Thoracic aorta (tissue), 2 donors: ENCODE measurements at regions not wholly inside any gene's neighbourhood (a gene's known extent, or its start where the extent isn't known, plus 50 kb on each side); places are given as distances from the start of the nearest gene placed in this dataset.

Source experiments
- ATAC-seq: fragments of 150-250 bp; one replicate; pipeline ENCODE4 v1.8.0; 2017; ENCODE audit warnings: low read depth; ENCODE audit not compliant: insufficient number of reproducible peaks, low FRiP score
- DNase-seq: peaks from one replicate; pipeline ENCODE4 v3.0.0-alpha.2; 2020; ENCODE audit warnings: low spot score
- H3K27ac ChIP-seq, 2 donors: fragments of 200-600 bp; sonication (generic); 1 replicate in 1 of 2; 2 replicates in 1 of 2; pipeline ENCODE4 v1.5.1; 2016; ENCODE audit warnings: mild to moderate bottlenecking in 2 of 2, moderate library complexity in 2 of 2
- H3K27me3 ChIP-seq: fragments of 200-600 bp; sonication (generic); replicated peaks from 2 replicates; pipeline ENCODE4 v1.6.0; 2016; ENCODE audit warnings: mild to moderate bottlenecking; ENCODE audit not compliant: insufficient read depth
- H3K36me3 ChIP-seq: fragments of 200-600 bp; sonication (generic); one replicate; pipeline ENCODE4 v1.5.1; 2016
- H3K4me1 ChIP-seq, 2 donors: fragments of 200-600 bp; sonication (generic); 1 replicate in 1 of 2; 2 replicates in 1 of 2; pipeline versions ENCODE4 v1.5.1 to v1.6.0; 2016; ENCODE audit warnings: low read depth in 2 of 2, mild to moderate bottlenecking in 1 of 2; ENCODE audit not compliant: control insufficient read depth in 1 of 2
- H3K4me3 ChIP-seq: fragments of 200-600 bp; sonication (generic); 2 replicates; pipeline ENCODE4 v1.5.1; 2016; ENCODE audit warnings: mild to moderate bottlenecking
- H3K9me3 ChIP-seq: fragments of 200-600 bp; sonication (generic); 2 replicates; pipeline ENCODE4 v1.5.1; 2016
- TF ChIP-seq, protein P1 (sequence below): fragments of 200-600 bp; sonication (generic); IDR thresholded peaks from one replicate; pipeline ENCODE4 v1.5.1; 2019; ENCODE audit warnings: antibody characterized with exemption

DNA sequence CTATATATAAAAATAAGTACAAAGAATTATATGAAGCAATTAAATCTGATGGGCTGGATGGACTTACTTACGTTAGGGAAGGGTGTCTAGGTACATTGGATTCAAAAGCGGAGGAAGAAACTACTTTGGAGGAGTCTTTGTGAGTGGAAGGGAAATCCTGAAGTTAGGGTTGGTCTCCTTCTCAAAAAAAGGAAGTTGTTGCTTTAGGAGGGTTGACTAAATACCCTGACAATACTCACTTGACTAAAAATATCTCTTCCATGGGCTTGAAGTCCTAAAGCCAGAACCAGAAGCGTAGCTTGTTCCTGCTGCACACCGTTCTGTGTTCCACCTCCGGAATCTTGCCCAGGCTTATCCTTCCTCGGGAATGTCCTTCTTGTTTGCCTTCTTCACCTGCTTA, 143.3 kb upstream of the ZEB2 start:
- Histone ChIP-seq H3K36me3 (no peaks in the 10 kb centered on the region), H3K4me3 (no peak overlapping the region), H3K4me1 (peaks cover 0 to 6% of the 10 kb centered on the region in 2 donors), H3K27me3 (no peaks in the 10 kb centered on the region), H3K27ac (no peak overlapping the region), H3K9me3 (no peaks in the 10 kb centered on the region)
- ATAC-seq (no peak), DNase-seq (no peak)
- TF ChIP-seq, protein P1, sequence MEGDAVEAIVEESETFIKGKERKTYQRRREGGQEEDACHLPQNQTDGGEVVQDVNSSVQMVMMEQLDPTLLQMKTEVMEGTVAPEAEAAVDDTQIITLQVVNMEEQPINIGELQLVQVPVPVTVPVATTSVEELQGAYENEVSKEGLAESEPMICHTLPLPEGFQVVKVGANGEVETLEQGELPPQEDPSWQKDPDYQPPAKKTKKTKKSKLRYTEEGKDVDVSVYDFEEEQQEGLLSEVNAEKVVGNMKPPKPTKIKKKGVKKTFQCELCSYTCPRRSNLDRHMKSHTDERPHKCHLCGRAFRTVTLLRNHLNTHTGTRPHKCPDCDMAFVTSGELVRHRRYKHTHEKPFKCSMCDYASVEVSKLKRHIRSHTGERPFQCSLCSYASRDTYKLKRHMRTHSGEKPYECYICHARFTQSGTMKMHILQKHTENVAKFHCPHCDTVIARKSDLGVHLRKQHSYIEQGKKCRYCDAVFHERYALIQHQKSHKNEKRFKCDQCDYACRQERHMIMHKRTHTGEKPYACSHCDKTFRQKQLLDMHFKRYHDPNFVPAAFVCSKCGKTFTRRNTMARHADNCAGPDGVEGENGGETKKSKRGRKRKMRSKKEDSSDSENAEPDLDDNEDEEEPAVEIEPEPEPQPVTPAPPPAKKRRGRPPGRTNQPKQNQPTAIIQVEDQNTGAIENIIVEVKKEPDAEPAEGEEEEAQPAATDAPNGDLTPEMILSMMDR = no peak

DNA sequence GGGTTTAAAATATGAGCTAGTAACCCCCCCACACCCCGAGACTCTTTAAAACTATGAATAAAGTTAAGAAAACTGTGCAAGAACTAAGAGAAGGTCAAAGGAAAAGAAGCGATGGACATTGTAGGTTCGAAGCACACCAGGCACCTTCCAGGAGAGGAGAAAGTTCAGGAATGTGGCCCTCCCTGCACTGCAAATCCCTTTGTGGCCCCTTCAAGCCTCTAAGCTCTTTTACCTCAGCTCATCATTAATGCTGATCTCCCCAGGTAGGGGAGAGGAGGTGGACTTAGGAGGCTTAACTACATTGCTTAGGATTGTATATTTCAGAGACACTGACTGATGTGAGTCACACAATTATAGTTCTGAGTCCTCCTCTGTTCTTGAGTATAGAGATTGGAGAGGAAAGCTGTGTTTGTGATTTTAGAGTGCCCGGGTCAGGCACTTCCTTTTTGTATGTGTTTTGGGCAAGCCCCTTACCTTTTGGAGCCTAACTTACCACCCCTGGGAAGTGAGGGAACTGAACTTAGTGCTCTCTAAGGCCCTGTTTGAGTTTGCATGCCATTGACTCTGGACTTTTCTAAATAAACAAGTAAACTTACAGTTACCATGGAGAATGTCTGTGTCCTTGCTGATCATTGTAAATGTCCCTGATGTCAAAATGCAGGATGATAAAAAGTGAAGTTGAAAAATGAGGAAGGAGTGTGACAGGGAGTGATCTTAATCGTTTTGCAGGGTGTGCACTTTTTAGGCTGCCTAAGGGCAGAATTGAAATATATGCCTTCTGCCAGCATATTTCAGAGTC, 140.8 kb upstream of the ZEB2 start:
- ATAC-seq = no peak
- TF ChIP-seq, protein P1 = no peak
- H3K27ac ChIP-seq = peak overlapping the region in 1 of 2 donors; percentile 48

DNA sequence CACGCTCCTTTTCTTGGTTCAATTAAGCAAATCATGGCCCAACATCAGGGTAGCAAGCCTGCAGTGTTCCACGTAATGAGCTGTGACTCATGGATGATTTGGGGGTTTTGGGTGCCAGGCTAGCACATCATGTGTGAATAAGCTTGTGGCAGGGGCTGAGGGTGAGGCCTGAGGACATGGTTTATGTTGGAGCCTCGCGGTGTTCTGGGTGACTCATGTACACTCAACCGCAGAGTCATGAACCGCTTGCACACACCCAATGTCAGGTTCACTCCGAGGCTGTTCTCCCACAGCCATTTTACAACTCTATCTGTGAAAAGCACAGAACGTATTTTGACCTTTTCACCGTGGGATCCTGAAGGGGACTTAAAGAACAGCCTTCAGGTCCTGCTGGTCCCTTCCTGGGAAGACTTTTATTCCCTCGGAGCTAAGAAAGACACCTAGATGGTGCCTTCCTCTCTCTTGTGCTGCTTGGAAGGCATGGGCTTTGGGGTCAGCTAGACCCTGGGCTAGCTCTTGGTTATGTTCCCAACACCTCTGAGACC, 139.9 kb upstream of the ZEB2 start:
- DNase-seq = peak; percentile 30
- Histone ChIP-seq H3K4me3 (no peak overlapping the region), H3K27ac (peak overlapping the region in 1 of 2 donors; percentile 48), H3K4me1 (no peaks in the 10 kb centered on the region), H3K36me3 (no peaks in the 10 kb centered on the region), H3K27me3 (no peaks in the 10 kb centered on the region), H3K9me3 (no peaks in the 10 kb centered on the region)
- TF ChIP-seq, protein P1 = no peak
- no peak for ATAC-seq

More for the DNA sequence above, 140.8 kb upstream of the ZEB2 start:
- no peaks in the 10 kb centered on the region for H3K36me3 ChIP-seq
- H3K4me1 ChIP-seq = no peaks in the 10 kb centered on the region
- no peak for DNase-seq
- H3K27me3 ChIP-seq = no peaks in the 10 kb centered on the region
- H3K4me3 ChIP-seq = no peak overlapping the region
- no peaks in the 10 kb centered on the region for H3K9me3 ChIP-seq

DNA sequence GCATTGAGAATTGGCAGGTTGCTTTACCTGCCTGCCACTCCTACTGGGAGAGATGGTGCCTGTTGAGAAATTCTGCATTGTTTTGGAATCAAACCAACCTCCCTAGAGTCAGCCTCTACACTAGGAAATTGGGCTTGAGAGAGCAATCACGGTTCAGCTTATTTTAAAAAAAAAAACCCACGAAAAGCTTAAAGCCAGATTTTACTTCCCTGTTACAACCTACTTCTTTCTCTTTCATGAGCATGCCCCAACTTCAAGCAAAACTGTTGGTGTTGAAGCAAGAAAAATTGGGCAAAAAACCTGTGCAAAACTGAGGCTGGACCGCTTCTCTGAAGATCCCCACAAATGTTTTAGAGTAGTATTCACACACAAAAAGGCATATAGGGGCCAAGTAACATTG, 134.6 kb upstream of the ZEB2 start:
- Histone ChIP-seq H3K4me3 (no peak overlapping the region), H3K4me1 (no peaks in the 10 kb centered on the region), H3K9me3 (no peaks in the 10 kb centered on the region), H3K27ac (no peak overlapping the region), H3K27me3 (no peaks in the 10 kb centered on the region), H3K36me3 (no peaks in the 10 kb centered on the region)
- no peak for DNase-seq
- ATAC-seq = no peak
- TF ChIP-seq, protein P1 = no peak

DNA sequence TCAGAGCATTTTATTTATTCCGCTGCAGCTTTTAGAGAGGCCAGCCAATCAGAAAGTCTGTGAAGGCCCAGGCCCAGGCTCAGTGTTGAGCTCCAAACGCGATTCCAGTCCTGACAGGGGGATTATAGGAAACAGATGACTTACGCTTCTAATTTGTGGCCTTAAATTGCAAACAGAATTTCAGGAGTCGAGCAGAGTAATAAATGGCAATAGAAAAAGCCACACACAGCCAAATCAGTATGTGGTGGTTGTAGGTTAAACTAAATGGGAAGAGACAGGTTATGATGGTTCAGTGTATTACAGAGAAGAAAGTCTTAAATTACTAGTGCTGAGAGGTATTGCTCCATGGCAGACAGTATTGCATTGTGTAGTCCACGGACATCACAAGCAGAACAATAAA, 131.0 kb upstream of the ZEB2 start:
- TF ChIP-seq, protein P1 = no peak
- no peaks in the 10 kb centered on the region for H3K36me3 ChIP-seq
- no peaks in the 10 kb centered on the region for H3K4me1 ChIP-seq

More for the DNA sequence above, 131.0 kb upstream of the ZEB2 start:
- ATAC-seq (no peak), DNase-seq (no peak)
- no peak overlapping the region for H3K4me3 ChIP-seq
- no peaks in the 10 kb centered on the region for H3K9me3 ChIP-seq
- no peaks in the 10 kb centered on the region for H3K27me3 ChIP-seq
- H3K27ac ChIP-seq = no peak overlapping the region
